Astrocyte of the spinal cord (primary cell): ENCODE measurements at regions not wholly inside any gene's neighbourhood (a gene's known extent, or its start where the extent isn't known, plus 50 kb on each side); places are given as distances from the start of the nearest gene placed in this dataset.
"Not testable (repeated sequence)": the region's sequence is repeated elsewhere in the genome, so short reads cannot be mapped to it uniquely, and the experiment has no call there.

ENCODE experiments used
- DNase-seq: peaks from one replicate; pipeline ENCODE4 v3.0.0; 2011; ENCODE audit warnings: low read depth, low spot score
- H3K4me3 ChIP-seq: 2 replicates; pipeline ENCODE4 v1.5.1; 2011; ENCODE audit warnings: low read depth, mild to moderate bottlenecking, low read length, moderate library complexity
- in situ Hi-C: cut with HindIII; loops from 2 replicates; pipeline ENCODE4 v1.10.0; 2017; ENCODE audit warnings: low sequenced_read_pairs
- TF ChIP-seq, protein P1 (sequence below): IDR thresholded peaks from 2 replicates; pipeline ENCODE4 v1.5.1; 2012; ENCODE audit warnings: low read depth, mild to moderate bottlenecking, low read length, inconsistent platforms

DNA sequence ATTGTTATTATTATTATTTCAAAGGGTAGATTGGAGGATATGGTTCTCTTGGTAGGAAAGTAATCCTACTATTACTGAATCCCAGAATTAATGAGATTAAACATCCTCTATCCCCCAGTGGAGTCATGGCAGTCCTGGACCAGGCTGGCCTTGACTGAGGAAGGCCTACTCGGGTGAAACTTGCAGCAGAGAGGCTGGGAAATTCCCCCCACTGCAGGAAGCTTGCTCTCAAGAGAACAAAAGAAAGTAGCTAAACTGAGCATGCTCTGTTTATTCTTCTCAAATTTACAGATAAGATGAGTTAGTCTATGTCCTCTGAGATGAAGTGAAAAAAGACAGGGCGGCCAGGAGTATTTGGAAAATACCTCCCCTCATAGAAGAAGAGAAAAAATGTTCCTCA, 233.9 kb upstream of the RPS23 start:
- no peak for DNase-seq
- in situ Hi-C loops: no loop called here
- no peak overlapping the region for H3K4me3 ChIP-seq
- TF ChIP-seq, protein P1, sequence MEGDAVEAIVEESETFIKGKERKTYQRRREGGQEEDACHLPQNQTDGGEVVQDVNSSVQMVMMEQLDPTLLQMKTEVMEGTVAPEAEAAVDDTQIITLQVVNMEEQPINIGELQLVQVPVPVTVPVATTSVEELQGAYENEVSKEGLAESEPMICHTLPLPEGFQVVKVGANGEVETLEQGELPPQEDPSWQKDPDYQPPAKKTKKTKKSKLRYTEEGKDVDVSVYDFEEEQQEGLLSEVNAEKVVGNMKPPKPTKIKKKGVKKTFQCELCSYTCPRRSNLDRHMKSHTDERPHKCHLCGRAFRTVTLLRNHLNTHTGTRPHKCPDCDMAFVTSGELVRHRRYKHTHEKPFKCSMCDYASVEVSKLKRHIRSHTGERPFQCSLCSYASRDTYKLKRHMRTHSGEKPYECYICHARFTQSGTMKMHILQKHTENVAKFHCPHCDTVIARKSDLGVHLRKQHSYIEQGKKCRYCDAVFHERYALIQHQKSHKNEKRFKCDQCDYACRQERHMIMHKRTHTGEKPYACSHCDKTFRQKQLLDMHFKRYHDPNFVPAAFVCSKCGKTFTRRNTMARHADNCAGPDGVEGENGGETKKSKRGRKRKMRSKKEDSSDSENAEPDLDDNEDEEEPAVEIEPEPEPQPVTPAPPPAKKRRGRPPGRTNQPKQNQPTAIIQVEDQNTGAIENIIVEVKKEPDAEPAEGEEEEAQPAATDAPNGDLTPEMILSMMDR: no peak

DNA sequence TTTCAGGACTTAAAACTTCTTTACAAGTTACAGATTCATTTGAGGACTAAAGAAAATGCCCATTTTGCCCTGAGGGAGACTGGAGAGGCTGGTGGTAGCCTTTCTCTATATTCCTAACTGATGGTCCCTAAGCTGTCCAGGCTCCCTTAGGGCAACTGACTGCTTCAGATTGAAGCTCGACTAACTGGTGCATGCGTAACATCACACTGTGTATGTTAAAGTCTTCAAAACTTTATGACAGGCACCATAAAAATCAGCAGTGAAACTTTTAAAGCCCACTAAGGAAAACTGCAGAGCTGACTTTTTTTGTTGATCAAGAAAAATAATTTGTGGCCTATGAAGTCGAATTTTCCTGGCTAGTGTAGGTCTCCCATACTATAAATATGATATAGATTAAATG, 233.0 kb upstream of the RPS23 start:
- DNase-seq: no peak
- no peak overlapping the region for H3K4me3 ChIP-seq
- in situ Hi-C loops: no loop called here
- TF ChIP-seq, protein P1: no peak

DNA sequence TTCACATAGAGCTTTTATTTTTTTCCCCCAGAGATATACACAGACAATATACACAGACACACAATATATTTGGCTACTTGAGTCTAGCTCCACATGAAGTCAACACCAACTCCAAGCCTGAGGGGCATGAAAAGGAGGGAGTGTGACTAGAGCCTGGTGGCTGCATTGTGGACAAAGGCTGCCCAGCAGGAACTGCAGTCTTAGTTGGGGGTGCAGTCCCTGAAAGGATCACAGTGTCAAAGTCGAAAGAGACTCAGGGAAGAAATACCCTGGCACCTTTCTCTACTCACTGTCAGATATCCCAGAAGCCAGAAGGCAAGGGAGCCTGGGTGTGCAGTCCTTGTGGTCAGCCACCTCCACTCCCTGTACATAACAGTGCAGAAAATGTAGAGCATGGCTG, 231.6 kb upstream of the RPS23 start:
- no peak overlapping the region for H3K4me3 ChIP-seq
- TF ChIP-seq, protein P1: no peak
- in situ Hi-C loops: no loop called here
- DNase-seq: no peak

DNA sequence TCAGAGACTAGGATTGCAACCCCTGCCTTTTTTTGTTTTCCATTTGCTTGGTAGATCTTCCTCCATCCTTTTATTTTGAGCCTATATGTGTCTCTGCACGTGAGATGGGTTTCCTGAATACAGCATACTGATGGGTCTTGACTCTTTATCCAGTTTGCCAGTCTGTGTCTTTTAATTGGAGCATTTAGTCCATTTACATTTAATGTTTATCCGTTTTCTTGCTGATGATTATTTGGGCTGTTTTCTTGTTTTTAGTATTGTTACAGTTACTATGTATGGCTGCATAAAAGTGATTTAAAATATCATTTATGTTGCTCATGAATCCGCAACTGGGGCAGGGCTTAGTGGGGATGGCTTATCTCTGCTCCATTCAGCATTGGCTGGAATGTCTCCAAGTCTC, 228.2 kb upstream of the RPS23 start:
- H3K4me3 ChIP-seq, DNase-seq, in situ Hi-C loops: not testable (repeated sequence)

DNA sequence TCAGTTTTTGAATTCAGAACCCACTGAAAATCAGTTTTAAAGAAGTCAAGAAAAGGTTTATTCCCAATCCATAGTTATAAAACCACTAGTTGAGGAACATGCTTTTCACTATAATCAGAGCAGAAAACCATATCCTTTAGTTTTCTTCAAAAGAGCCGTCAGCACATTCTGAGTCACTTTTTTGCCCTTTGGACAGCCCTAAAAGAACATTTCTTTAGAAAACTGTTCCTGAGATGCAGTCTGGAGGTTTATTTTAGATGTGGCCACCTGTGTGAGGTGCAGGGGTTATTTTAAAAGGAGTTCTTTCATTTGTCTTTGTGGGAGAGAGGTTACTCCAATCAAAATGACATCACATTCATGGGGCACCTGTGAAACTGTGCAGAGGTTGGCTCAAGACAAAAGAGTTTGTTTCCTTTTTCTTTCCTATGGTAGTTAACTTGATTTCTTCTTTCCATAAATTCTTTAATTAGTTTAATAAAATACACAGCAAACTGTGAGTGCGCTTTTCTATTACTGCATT, 221.6 kb upstream of the RPS23 start:
- peak; percentile 12 for DNase-seq
- TF ChIP-seq, protein P1: no peak
- in situ Hi-C loops: no loop called here
- no peak overlapping the region for H3K4me3 ChIP-seq

DNA sequence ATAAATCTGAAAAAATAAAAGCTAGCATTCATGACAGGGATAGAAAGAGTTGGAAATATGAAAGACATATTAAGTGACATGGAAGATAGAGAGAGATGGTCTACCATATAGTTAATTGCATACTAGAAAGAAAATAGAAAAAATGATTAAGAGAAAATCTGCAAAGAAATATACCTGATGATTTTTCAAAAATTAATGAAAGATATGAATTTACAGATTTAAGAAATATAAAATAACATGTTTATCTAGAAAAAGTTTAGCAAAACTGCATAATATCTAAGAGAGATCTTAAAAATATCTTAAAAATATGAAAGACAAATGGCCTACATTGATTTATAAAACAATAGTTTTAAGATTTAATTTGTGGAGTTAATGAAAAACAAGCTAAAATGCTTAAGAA, 219.1 kb upstream of the RPS23 start:
- no peak for DNase-seq
- in situ Hi-C loops: no loop called here
- TF ChIP-seq, protein P1: no peak
- no peak overlapping the region for H3K4me3 ChIP-seq

DNA sequence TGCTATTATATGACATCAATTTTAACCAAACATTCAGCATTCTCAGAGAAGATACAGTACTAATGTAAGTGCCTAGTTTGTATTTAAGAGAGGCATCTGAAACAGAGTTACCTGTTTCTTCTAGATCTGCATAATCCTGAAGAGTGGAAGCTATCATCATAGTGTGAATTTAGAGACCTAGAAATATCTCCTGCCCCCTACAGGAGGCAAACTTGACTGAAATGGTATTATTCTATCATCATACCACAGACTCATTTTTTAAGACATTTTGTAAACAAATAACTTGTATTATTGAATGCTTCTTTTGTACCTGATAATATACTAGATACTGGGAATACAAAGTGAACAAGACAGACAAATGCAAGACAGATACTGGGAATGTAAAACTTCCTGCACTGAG, 216.8 kb upstream of the RPS23 start:
- TF ChIP-seq, protein P1: peak; percentile 23
- no peak for DNase-seq
- in situ Hi-C loops: no loop called here
- no peak overlapping the region for H3K4me3 ChIP-seq
